ENCODE measurements at regions not wholly inside any gene's neighbourhood (a gene's known extent, or its start where the extent isn't known, plus 50 kb on each side); places are given as distances from the start of the nearest gene placed in this dataset.

DNA sequence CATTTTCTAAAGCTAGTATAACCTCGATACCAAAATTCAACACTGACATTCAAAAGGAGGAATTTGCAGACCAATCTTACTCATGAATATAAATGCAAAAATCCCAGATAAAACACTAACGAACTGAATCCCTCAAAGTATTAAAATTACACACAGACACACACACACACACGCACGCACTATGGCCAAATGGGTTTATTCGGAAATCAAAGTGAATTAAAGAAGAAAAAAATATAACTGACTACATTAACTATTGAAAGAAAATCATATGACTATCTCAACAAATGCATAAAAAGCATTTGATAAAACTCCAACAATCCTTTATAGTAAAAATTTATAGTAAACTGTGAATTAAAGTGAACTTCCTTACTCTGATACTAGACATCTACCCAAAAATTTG is 97.9 kb upstream of the HNRNPA3 start:
- no peak overlapping the region for H3K27ac ChIP-seq
- H3K4me3 ChIP-seq (ENCODE audit: low read depth, low read length), result no peak overlapping the region
- TF ChIP-seq, protein P1, sequence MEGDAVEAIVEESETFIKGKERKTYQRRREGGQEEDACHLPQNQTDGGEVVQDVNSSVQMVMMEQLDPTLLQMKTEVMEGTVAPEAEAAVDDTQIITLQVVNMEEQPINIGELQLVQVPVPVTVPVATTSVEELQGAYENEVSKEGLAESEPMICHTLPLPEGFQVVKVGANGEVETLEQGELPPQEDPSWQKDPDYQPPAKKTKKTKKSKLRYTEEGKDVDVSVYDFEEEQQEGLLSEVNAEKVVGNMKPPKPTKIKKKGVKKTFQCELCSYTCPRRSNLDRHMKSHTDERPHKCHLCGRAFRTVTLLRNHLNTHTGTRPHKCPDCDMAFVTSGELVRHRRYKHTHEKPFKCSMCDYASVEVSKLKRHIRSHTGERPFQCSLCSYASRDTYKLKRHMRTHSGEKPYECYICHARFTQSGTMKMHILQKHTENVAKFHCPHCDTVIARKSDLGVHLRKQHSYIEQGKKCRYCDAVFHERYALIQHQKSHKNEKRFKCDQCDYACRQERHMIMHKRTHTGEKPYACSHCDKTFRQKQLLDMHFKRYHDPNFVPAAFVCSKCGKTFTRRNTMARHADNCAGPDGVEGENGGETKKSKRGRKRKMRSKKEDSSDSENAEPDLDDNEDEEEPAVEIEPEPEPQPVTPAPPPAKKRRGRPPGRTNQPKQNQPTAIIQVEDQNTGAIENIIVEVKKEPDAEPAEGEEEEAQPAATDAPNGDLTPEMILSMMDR (IDR thresholded peaks at IDR 0.05; ENCODE audit: low read depth, low read length), result no peak
- H3K36me3 ChIP-seq, result no peaks in the 10 kb centered on the region
- no peak for DNase-seq
- H3K27me3 ChIP-seq (ENCODE audit: insufficient read depth, low read depth, severe bottlenecking), result no peaks in the 10 kb centered on the region
- no peaks in the 10 kb centered on the region for H3K9me3 ChIP-seq (ENCODE audit: severe bottlenecking)

- Histone ChIP-seq H3K36me3 (no peaks in the 10 kb centered on the region), H3K4me3 (ENCODE audit: low read depth, low read length) (no peak overlapping the region), H3K9me3 (ENCODE audit: severe bottlenecking) (no peaks in the 10 kb centered on the region), H3K27me3 (ENCODE audit: insufficient read depth, low read depth, severe bottlenecking) (no peaks in the 10 kb centered on the region), H3K27ac (no peak overlapping the region)
- no peak for DNase-seq
- TF ChIP-seq, protein P1 (IDR thresholded peaks at IDR 0.05; ENCODE audit: low read depth, low read length), result no peak
Measured at GRCh38 chr2:177117755-177118154, 94.8 kb upstream of the HNRNPA3 start.

- Histone ChIP-seq H3K27ac (no peak overlapping the region), H3K27me3 (ENCODE audit: insufficient read depth, low read depth, severe bottlenecking) (no peaks in the 10 kb centered on the region), H3K9me3 (ENCODE audit: severe bottlenecking) (no peaks in the 10 kb centered on the region), H3K36me3 (no peaks in the 10 kb centered on the region), H3K4me3 (ENCODE audit: low read depth, low read length) (no peak overlapping the region)
- no peak for DNase-seq
- TF ChIP-seq, protein P1 (IDR thresholded peaks at IDR 0.05; ENCODE audit: low read depth, low read length), result no peak
Measured at GRCh38 chr2:177118636-177119035, 94.0 kb upstream of the HNRNPA3 start.

DNA sequence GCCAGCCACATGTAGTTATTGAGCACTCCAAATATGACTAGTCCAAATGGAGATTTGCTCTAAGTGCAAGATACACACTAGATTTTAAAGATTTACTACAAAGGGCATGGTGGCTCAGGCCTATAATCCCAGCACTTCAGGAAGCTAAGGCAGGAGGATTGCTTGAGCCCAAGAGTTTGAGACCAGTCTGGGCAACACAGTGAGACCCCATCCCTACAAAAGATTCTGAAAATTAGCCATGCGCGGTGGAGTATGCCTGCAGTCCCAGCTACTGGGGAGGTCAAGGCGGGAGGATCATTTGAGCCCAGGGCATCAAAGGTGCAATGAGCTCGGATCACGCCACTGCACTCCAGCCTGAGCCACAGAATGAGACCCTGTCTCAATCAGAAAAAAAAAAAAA is 93.5 kb upstream of the HNRNPA3 start:
- TF ChIP-seq, protein P1 (IDR thresholded peaks at IDR 0.05; ENCODE audit: low read depth, low read length), result no peak
- no peaks in the 10 kb centered on the region for H3K36me3 ChIP-seq
- H3K4me3 ChIP-seq (ENCODE audit: low read depth, low read length), result no peak overlapping the region
- DNase-seq, result no peak
- no peaks in the 10 kb centered on the region for H3K27me3 ChIP-seq (ENCODE audit: insufficient read depth, low read depth, severe bottlenecking)
- no peak overlapping the region for H3K27ac ChIP-seq
- no peaks in the 10 kb centered on the region for H3K9me3 ChIP-seq (ENCODE audit: severe bottlenecking)

DNA sequence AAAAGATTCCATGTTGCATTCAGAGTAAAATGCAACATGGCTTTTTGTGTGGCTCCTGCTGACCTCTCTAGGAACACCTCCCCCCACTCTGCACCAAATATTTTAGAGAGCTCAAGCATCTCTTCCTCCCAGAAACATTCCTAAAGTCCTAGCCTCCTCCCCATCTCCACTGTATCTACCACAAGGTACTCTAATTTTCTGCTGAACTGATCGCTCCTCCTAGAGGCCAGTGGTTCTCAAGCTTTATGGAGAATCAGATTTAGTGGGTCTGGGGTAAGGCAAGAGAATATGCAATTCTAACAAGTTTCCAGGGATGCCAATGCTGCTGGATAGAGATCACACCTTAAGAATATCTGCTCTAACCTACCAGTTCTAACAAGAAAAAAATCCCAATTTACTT is 89.5 kb upstream of the HNRNPA3 start:
- no peaks in the 10 kb centered on the region for H3K27me3 ChIP-seq (ENCODE audit: insufficient read depth, low read depth, severe bottlenecking)
- TF ChIP-seq, protein P1 (IDR thresholded peaks at IDR 0.05; ENCODE audit: low read depth, low read length), result no peak
- H3K9me3 ChIP-seq (ENCODE audit: severe bottlenecking), result no peaks in the 10 kb centered on the region
- H3K4me3 ChIP-seq (ENCODE audit: low read depth, low read length), result no peak overlapping the region
- no peak for DNase-seq
- H3K36me3 ChIP-seq, result no peaks in the 10 kb centered on the region
- H3K27ac ChIP-seq, result no peak overlapping the region

GRCh38 chr2:177124371-177124770 is 88.2 kb upstream of the HNRNPA3 start:
- no peak for DNase-seq
- H3K36me3 ChIP-seq, result no peaks in the 10 kb centered on the region
- TF ChIP-seq, protein P1 (IDR thresholded peaks at IDR 0.05; ENCODE audit: low read depth, low read length), result no peak
- H3K27ac ChIP-seq, result no peak overlapping the region
- H3K27me3 ChIP-seq (ENCODE audit: insufficient read depth, low read depth, severe bottlenecking), result no peaks in the 10 kb centered on the region
- H3K4me3 ChIP-seq (ENCODE audit: low read depth, low read length), result no peak overlapping the region
- no peaks in the 10 kb centered on the region for H3K9me3 ChIP-seq (ENCODE audit: severe bottlenecking)

Data from WERI-Rb-1 (cell line).